Choroid plexus epithelial cell (primary cell): ENCODE measurements at regions not wholly inside any gene's neighbourhood (a gene's known extent, or its start where the extent isn't known, plus 50 kb on each side); places are given as distances from the start of the nearest gene placed in this dataset.

Source experiments
- DNase-seq: peaks from one replicate; pipeline ENCODE4 v3.0.0-alpha.2; 2010; ENCODE audit warnings: low read depth
- H3K4me3 ChIP-seq: 2 replicates; pipeline ENCODE4 v1.5.1; 2011; ENCODE audit warnings: low read depth, mild to moderate bottlenecking, control low read depth, low read length, moderate library complexity
- CTCF ChIP-seq: conservative IDR thresholded peaks from 2 replicates; pipeline ENCODE4 v1.5.1; 2011; ENCODE audit warnings: low read depth, mild to moderate bottlenecking, control low read depth, inconsistent platforms, low read length, moderate library complexity

- no peak overlapping the region for H3K4me3 ChIP-seq
- no peak for DNase-seq
- TF ChIP-seq CTCF: no peak
Measured at GRCh38 chr14:84527706-84528105, 1002.2 kb upstream of the FLRT2 start.

GRCh38 chr14:84532016-84532415 is 997.9 kb upstream of the FLRT2 start:
- TF ChIP-seq CTCF: no peak
- peak; percentile 8 for DNase-seq

GRCh38 chr14:84533181-84533725 is 996.7 kb upstream of the FLRT2 start:
- DNase-seq: no peak
- no peak for TF ChIP-seq CTCF
- H3K4me3 ChIP-seq: no peak overlapping the region

More at GRCh38 chr14:84532016-84532415, 997.9 kb upstream of the FLRT2 start:
- H3K4me3 ChIP-seq: no peak overlapping the region

GRCh38 chr14:84533791-84534190 is 996.2 kb upstream of the FLRT2 start:
- no peak for DNase-seq
- TF ChIP-seq CTCF: no peak

GRCh38 chr14:84535484-84535883 is 994.5 kb upstream of the FLRT2 start:
- DNase-seq: peak; percentile 19
- TF ChIP-seq CTCF: no peak
- no peak overlapping the region for H3K4me3 ChIP-seq

More at GRCh38 chr14:84533791-84534190, 996.2 kb upstream of the FLRT2 start:
- H3K4me3 ChIP-seq: no peak overlapping the region

- H3K4me3 ChIP-seq: no peak overlapping the region
- peak; percentile 41 for DNase-seq
- no peak for TF ChIP-seq CTCF
Measured at GRCh38 chr14:84535976-84536375, 994.0 kb upstream of the FLRT2 start.

- H3K4me3 ChIP-seq: no peak overlapping the region
- no peak for TF ChIP-seq CTCF
- no peak for DNase-seq
Measured at GRCh38 chr14:84541018-84541417, 988.9 kb upstream of the FLRT2 start.
